Ovary (tissue), 3 donors: ENCODE measurements at regions not wholly inside any gene's neighbourhood (a gene's known extent, or its start where the extent isn't known, plus 50 kb on each side); places are given as distances from the start of the nearest gene placed in this dataset.

ENCODE experiments used
- CTCF ChIP-seq, 3 donors: fragments of 450-650 bp in 2 of 3; fragments of 200-600 bp in 1 of 3; IDR thresholded peaks; one replicate each; pipeline versions ENCODE4 v1.5.1 to v1.8.0; 2016 to 2022; ENCODE audit warnings: antibody characterized with exemption in 3 of 3, mild to moderate bottlenecking in 1 of 3
- POLR2A ChIP-seq: fragments of 450-650 bp; IDR thresholded peaks from one replicate; pipeline ENCODE4 v1.6.1; 2017; ENCODE audit warnings: antibody characterized with exemption, mild to moderate bottlenecking, moderate library complexity
- donor health status: DM: no; HTN: no; CAD: no.

GRCh38 chr15:95763426-95763825 lies 567.1 kb upstream of the NR2F2 start:
- no peak for TF ChIP-seq CTCF (IDR thresholded peaks at IDR 0.05)
- TF ChIP-seq POLR2A: no peak
